Activated naive CD4-positive, alpha-beta T cell treated with anti-CD3 and anti-CD28 coated beads, Interleukin-2, amount 50 U/mL, for 72 hours (primary cell): ENCODE measurements at regions not wholly inside any gene's neighbourhood (a gene's known extent, or its start where the extent isn't known, plus 50 kb on each side); places are given as distances from the start of the nearest gene placed in this dataset.
"Not testable (repeated sequence)": the region's sequence is repeated elsewhere in the genome, so short reads cannot be mapped to it uniquely, and the experiment has no call there.

ENCODE experiments used
- ATAC-seq, 2 donors: fragments of 150-1000 bp; cut with Tn5 transposase; 2 replicates each; pipeline ENCODE4 v1.10.0; 2021; ENCODE audit warnings: mild to moderate bottlenecking in 2 of 2, moderate library complexity in 2 of 2
- DNase-seq, 2 donors: peaks; one replicate each; pipeline ENCODE4 v3.0.0; 2021 to 2022; ENCODE audit warnings: low spot score in 2 of 2
- H3K27ac Mint-ChIP-seq, 2 donors: one replicate each; pipeline ENCODE4 v1.8.0; 2022; ENCODE audit warnings: mild to moderate bottlenecking in 2 of 2, mixed read lengths in 2 of 2
- H3K36me3 Mint-ChIP-seq, 2 donors: one replicate each; pipeline ENCODE4 v1.8.0; 2022; ENCODE audit warnings: mixed read lengths in 2 of 2
- H3K9me3 Mint-ChIP-seq, 2 donors: one replicate each; pipeline ENCODE4 v1.8.0; 2022; ENCODE audit warnings: mixed read lengths in 2 of 2

GRCh38 chr1:197985351-197985750, 68.2 kb downstream of the LHX9 start:
- DNase-seq (no peak), ATAC-seq (no peak)
- Mint-ChIP-seq H3K36me3 (no peaks in the 10 kb centered on the region), H3K27ac (no peak overlapping the region), H3K9me3 (no peaks in the 10 kb centered on the region)

DNA sequence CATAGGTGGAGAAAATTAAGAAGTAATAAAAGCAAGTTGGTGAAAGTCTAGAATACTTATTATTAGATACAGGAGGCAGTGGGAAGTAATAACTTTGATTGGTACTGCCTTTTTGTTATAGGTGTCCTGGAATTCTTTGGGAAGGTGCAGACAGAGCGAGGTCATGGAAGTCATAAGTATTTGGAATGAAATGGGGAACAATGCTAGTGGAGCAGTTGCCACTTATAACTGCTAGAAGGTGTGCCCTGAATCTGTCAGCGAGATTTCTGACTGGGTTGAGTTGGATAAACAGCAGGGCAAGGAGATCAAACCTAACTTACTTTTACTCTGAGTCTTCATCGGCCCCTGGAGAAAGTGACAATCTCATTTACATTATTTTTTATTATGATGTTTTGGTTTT, 69.6 kb downstream of the LHX9 start:
- no peak for ATAC-seq

DNA sequence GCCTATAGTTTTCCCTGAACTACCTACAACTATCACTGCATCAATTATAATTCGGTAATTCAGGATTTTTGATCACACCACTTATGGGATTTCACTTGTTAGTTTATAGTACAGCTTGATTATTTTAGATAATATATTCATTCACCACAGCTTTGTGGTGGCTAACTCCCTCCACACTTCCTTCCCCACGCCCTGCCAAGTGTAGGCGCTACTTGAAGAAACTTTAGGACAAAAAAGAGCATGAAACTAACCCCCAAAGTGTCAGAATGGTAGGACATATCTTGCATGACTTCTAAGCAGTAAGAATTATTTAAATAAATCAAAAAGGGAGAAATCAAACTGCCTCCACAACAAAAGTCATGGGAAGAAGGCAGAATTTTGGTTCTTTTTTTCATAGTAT, 70.1 kb downstream of the LHX9 start:
- Mint-ChIP-seq H3K9me3 (no peaks in the 10 kb centered on the region), H3K27ac (no peak overlapping the region), H3K36me3 (no peaks in the 10 kb centered on the region)
- no peak for DNase-seq
- no peak for ATAC-seq

More for the DNA sequence above, 69.6 kb downstream of the LHX9 start:
- no peaks in the 10 kb centered on the region for H3K9me3 Mint-ChIP-seq
- DNase-seq = no peak
- no peaks in the 10 kb centered on the region for H3K36me3 Mint-ChIP-seq
- H3K27ac Mint-ChIP-seq = no peak overlapping the region

- not testable (repeated sequence) for H3K27ac Mint-ChIP-seq, DNase-seq, H3K36me3 Mint-ChIP-seq, H3K9me3 Mint-ChIP-seq, ATAC-seq
Measured at GRCh38 chr1:197988581-197988980, 71.4 kb downstream of the LHX9 start.

DNA sequence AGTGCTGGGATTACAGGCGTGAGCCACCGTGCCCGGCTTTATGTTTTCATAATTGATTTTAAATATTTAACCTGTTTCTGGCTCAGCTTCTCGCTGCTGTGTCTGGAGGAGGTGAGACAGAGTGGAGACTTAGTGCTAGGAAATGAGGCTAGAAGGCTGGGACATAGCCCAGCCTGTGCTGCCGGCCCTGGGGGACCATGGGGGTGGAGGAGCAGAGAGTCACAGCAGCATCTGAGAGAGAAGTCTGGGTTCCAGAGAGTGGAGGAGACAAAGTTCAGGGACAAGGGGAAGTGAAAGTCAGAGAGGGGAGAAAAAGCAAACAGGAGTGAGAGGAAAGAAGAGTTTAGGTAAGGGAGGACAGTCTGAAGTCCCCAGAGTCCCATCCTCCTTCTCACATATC, 71.9 kb downstream of the LHX9 start:
- ATAC-seq = no peak
- Mint-ChIP-seq H3K27ac (no peak overlapping the region), H3K36me3 (no peaks in the 10 kb centered on the region)

GRCh38 chr1:197991594-197991993, 74.4 kb downstream of the LHX9 start:
- no peak overlapping the region for H3K27ac Mint-ChIP-seq
- DNase-seq (no peak), ATAC-seq (no peak)
- H3K9me3 Mint-ChIP-seq = no peaks in the 10 kb centered on the region
- no peaks in the 10 kb centered on the region for H3K36me3 Mint-ChIP-seq

More for the DNA sequence above, 71.9 kb downstream of the LHX9 start:
- H3K9me3 Mint-ChIP-seq = no peaks in the 10 kb centered on the region
- DNase-seq = no peak

GRCh38 chr1:197994907-197995407, 77.8 kb downstream of the LHX9 start:
- H3K36me3 Mint-ChIP-seq = no peaks in the 10 kb centered on the region
- no peak for DNase-seq

GRCh38 chr1:197995408-197996258, 78.5 kb downstream of the LHX9 start:
- Mint-ChIP-seq H3K9me3 (no peaks in the 10 kb centered on the region), H3K27ac (no peak overlapping the region), H3K36me3 (no peaks in the 10 kb centered on the region)
- ATAC-seq (no peak), DNase-seq (no peak)

More at GRCh38 chr1:197994907-197995407, 77.8 kb downstream of the LHX9 start:
- ATAC-seq = no peak
- Mint-ChIP-seq H3K9me3 (no peaks in the 10 kb centered on the region), H3K27ac (peak overlapping the region in 1 of 2 donors; percentile 1)

GRCh38 chr1:197996259-197996512, 79.0 kb downstream of the LHX9 start:
- H3K36me3 Mint-ChIP-seq, DNase-seq, H3K27ac Mint-ChIP-seq, H3K9me3 Mint-ChIP-seq, ATAC-seq: not testable (repeated sequence)

DNA sequence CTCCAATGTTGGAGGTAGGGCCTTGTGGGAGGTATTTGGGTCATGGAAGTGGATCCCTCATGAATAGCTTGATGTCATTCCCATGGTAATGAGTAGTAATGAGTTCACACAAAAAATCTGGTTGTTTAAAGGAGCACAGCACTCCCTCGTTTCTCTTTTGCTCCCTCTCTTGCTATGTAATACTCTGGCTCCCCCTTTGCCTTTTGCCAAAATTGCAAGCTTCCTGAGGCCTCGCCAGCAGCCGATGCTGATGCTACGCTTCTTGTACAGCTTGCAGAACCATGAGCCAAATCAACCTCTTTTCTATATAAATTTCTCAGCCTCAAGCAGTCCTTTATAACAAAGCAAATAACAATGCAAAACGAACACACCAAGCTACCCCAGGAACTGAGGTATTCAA, 80.9 kb downstream of the LHX9 start:
- DNase-seq (no peak), ATAC-seq (no peak)
- no peaks in the 10 kb centered on the region for H3K36me3 Mint-ChIP-seq
- no peaks in the 10 kb centered on the region for H3K9me3 Mint-ChIP-seq
- H3K27ac Mint-ChIP-seq = no peak overlapping the region

DNA sequence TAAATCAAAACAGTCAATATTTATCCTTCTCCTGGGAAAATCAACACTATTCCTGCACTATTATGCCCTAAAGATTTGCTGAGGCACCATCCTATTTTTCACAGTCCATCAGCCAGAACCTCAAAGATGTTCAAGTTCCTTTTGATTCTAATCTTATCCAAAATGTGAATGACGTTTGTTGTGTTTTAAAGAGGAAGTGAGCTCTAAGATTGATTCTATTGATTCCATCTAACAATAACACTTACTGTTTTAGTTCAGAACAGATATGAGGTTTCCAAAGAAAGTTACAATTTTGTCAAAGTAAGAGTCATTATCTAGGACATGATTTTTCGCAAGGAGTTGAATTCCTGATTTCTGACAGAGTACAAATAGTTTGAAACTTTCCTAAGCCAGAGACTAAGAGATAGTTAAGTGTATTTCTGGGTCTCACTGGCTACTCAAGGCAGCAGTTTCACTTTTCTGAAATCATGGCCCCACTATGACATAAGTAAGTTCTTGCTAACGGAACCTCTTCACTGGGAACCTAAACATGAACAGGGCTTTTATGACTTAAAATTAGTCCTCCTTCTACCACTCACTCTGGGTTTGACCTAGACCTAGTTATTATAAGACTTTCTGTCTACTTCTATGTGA, 84.7 kb downstream of the LHX9 start:
- Mint-ChIP-seq H3K27ac (no peak overlapping the region), H3K36me3 (no peaks in the 10 kb centered on the region), H3K9me3 (no peaks in the 10 kb centered on the region)
- ATAC-seq (no peak), DNase-seq (no peak)

- Mint-ChIP-seq H3K9me3 (peaks cover 0 to 2% of the 10 kb centered on the region in 2 donors), H3K27ac (no peak overlapping the region), H3K36me3 (peaks cover 2 to 3% of the 10 kb centered on the region in 2 donors)
- DNase-seq (no peak), ATAC-seq (no peak)
Measured at GRCh38 chr1:198003468-198003867, 86.3 kb downstream of the LHX9 start.

GRCh38 chr1:198007011-198007410, 89.8 kb downstream of the LHX9 start:
- ATAC-seq (no peak), DNase-seq (no peak)
- H3K36me3 Mint-ChIP-seq = peaks cover 5 to 21% of the 10 kb centered on the region in 2 donors
- H3K27ac Mint-ChIP-seq = no peak overlapping the region
- H3K9me3 Mint-ChIP-seq = peaks cover 4 to 14% of the 10 kb centered on the region in 2 donors

DNA sequence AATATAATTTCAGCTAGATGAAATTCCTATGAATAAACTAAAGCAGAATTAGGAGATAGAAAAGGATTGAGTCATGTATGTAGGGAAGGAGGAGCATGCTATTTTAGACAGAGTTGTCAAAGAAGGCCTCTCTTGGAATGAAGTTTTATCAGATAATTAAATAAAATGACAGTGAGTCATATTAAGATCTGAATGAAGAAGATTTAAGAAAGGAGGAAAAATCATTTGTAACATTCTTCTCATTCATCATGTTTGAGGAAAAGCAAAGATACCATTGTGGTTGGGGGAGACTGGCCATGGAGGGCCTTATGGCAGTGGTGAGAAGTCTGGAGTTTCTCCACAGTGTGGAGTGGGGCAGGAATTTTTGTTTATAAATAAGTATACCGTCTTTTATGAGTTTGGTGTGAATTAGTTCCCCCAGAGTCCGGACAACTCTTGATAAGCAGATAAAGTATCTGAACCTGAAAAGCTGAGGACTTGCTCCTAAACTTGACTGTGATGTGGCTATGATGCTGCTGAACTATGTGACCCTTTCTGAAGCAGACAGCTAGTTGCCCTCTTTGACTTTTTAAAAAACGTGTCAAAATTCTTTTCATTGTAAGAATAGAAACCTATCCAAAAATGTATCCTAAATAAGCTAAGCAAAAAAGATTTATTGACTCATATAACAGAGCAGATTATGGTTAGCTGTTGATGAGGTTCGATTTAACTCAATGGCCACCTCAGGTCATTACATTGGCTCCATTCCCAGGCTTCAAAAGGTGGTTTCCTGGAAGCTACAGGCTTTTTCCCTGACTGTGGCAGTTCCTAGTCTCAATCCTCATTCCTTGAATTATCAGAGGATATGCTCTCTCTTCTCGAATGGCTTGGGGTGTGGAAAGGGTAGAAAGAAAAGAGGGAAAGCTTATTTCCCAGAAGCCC, 90.8 kb downstream of the LHX9 start:
- ATAC-seq = no peak
- Mint-ChIP-seq H3K9me3 (peaks cover 4 to 14% of the 10 kb centered on the region in 2 donors), H3K36me3 (peaks cover 5 to 21% of the 10 kb centered on the region in 2 donors), H3K27ac (peak overlapping the region in 1 of 2 donors; percentile 7)
- no peak for DNase-seq

- peaks cover 0 to 11% of the 10 kb centered on the region in 2 donors for H3K36me3 Mint-ChIP-seq
- no peak for DNase-seq
- no peak overlapping the region for H3K27ac Mint-ChIP-seq
- H3K9me3 Mint-ChIP-seq = peaks cover 0 to 4% of the 10 kb centered on the region in 2 donors
- no peak for ATAC-seq
Measured at GRCh38 chr1:198014355-198014754, 97.2 kb downstream of the LHX9 start.

DNA sequence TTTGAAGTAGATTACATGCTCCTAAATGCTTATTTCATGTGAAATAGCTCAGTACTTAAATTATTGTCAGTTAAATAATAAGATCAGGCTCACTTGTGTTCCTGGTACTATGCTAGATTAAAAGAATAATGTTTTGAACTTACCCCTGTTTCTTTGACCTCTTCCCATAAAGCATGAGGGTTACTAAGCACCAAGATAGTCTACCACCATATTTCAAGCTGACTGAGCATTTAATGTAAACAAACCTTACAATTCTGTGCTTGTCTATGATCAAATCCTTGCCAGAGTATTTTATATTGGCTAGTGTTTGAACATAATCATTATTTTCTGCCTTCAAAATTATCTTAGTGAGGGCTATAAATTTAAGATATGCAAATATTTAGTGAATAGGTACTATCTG, 98.1 kb downstream of the LHX9 start:
- DNase-seq (no peak), ATAC-seq (no peak)
- peaks cover 0 to 8% of the 10 kb centered on the region in 2 donors for H3K36me3 Mint-ChIP-seq
- peaks cover 0 to 4% of the 10 kb centered on the region in 2 donors for H3K9me3 Mint-ChIP-seq
- H3K27ac Mint-ChIP-seq = no peak overlapping the region

DNA sequence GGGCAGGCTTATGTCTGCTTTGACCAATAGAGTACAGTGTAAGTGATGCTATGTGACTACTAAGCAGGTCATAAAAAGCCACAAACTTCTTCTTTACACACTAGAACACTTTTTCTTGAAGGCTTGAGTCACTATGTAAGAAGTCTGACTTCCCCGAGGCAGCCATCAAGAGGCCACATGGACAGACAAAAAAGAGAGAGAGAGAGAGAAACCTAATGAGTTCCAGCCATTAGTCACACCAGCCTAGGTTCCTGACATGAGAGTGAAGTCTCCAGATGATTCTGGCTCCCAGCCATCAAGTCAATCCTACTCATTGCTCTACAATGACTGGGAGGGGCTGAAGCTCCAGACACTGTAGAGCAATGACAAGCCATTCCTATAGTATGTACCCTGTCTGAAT, 101.4 kb downstream of the LHX9 start:
- Mint-ChIP-seq H3K27ac (no peak overlapping the region), H3K36me3 (no peaks in the 10 kb centered on the region), H3K9me3 (no peaks in the 10 kb centered on the region)
- peak; percentile 37 to 52 for ATAC-seq
- DNase-seq = no peak
